Stimulated activated CD4-positive, alpha-beta T cell treated with anti-CD3 and anti-CD28 coated beads, Interleukin-2, amount 100 ng/mL, for 24 hours (primary cell): ENCODE measurements at regions not wholly inside any gene's neighbourhood (a gene's known extent, or its start where the extent isn't known, plus 50 kb on each side); places are given as distances from the start of the nearest gene placed in this dataset.

Experiments
- DNase-seq, 2 donors: peaks; one replicate each; pipeline ENCODE4 v3.0.0-alpha.2; 2020

DNA sequence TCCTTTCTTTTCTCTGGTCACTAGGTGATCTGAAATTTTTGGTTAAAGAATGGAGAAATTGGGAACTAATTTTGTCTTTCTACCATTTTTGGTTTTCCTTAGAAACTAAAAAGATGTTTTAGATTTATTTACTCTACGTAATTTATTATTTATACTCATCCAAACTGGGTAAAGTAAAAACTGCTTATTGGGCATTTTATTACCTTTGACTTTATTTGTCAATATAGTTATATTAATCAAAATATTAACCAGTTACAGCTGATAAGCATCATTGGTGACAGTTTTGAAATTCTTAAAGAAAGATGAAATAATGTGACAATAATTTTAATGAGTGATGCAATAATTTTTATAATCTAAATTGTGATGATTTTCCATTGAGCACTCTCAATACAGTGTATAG, 502.0 kb upstream of the RAG2 start:
- no peak for DNase-seq

DNA sequence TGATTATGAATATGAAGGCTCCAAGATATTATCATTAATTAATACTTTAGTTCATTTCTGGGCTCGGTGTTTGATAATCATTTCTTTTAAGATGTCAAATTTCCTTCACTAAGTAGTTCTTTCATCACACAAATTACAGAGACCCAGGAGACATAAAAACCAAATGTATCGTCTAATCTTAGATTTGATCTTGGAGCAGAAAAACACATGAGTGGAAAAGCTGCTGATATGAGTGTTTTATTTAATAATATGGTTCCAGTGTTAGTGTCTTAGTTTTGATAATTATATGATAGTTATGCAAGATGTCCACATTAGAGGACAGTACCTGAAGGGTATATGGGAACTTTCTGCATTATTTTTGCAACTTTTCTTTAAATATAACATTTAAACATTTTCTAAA, 494.5 kb upstream of the RAG2 start:
- DNase-seq: no peak

DNA sequence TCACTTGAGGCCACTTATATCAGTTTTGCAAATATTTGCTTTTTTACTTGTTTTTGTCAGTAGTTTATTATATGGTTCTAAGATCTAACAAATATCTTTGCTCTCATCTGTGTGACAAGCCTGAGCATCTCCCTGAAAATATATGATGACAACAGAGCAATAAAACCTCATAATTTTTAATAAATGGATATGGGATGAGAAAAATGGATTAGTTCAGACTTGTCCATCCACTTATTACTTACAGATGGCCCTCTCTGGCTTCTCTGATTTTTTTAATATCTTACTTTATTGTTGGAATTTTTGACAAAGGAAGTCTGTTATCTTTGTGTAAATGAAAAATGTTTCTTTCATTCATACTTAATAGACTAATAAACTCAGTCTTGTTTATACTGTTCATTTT, 491.4 kb upstream of the RAG2 start:
- no peak for DNase-seq

DNA sequence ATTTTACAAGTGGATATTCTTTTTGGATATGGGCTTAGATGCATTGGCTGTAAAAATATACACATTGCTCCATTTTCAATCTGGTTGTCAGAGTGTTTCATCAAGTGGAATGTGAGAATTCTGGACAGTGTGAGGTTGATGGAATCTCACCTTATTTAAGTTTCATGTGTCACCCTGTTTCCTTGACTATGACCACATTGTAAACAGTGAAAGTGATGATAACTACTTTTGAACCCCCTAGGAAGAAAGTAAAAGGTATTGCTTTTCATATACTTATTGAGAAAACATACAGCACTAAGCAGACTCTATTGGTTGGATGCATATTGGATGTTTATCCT, 490.5 kb upstream of the RAG2 start:
- no peak for DNase-seq

DNA sequence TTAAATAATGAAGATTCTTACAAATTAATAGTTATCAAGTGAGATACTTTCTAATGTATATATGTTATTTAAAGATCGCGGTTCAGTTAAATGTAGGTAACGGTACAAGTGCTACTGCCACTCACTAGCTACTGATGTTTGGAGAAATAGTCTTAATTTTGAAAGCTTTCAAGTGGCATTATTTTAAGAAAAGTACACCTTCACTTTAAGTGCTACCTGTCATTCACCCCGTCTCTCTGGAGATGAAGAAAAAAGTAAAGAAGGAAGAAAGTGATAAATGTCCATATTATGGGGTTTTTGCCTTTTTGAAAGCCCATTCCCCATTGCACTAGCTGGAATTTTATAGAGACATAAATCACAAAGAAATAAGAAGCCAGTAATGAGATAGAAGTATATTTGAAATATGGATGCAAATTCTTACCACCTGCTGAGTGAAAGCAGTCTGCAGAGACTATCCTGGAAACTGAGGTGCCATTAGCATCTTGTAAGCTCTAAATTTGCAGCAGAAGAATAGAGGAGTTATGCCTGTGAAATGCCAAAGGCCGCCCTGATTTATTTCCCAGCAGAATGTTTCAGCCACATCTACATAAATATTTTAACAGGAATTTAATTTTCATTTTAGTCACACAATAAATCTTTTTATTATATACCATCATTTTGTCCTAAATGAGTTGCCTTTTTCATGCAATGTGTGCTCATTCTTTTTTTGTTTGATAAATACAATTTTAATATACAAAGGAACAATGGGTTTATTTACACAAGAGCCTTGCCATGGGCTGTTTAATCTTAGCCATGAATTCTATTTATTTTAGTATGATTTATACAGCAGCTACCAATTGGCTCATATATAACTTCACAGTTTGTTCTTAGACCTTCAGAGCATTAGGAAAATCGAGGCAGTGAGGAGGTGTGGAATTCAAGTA, 489.9 kb upstream of the RAG2 start:
- DNase-seq: no peak

DNA sequence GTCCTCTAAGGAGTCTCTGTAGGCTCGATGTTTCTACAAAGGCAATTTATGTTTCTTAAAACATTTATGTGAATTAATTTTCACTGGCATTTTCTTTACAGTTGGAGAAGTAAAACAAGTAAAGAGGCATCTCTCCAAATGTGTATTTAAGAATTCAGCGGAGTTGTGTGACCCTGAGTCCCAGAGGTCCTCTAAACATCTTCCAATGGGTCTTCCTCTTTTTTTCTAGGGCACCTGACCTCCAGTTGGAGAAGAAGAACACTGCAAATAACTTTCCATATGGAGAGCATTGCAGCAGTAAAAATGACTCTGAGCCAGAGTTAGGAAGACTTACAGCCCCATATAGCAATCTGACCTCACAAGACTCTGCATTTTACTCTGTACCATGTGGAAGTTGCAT, 480.5 kb upstream of the RAG2 start:
- no peak for DNase-seq

DNA sequence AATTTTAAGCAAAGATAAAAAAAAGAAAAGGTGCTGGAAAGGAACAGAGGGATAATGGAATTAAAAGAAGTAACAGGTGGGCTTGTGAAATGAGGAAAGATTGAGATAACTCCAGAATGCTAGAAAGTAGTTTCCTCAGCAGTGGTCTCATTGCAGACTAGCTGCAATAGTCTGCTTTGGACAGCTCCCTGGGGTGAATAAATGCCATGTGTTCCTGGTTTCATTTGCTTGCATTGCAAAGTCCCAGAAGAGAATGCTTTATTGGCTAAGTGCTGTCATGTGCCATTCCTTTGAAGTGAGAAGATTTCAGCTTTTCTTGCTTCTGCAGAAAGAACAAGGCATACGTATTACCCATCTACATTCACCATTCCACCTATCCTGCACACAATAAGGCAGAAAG, 478.8 kb upstream of the RAG2 start:
- no peak for DNase-seq

DNA sequence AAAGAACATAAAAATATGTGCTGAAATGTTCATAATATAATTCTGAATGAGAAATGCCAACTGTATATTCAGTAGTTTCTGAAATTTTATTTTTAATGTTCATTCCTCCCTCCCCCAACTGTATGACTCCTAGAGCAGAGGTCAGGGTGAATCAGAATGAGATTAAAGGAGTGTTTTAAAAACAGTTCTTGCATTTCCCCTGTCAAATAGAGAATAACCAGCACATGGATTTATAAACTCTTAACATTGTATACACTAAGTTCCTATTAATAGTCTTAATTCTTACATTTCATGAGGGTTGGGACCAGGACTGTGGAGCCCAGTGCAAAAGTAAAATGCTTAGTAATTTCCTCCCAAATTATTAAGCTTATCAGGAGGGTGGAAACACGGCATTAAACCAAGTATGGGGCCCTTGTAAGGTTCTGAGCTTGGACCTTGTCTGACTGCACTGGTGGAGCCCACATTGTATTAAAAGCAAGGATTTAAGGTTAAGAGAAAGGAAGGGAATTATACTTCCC, 474.6 kb upstream of the RAG2 start:
- no peak for DNase-seq

DNA sequence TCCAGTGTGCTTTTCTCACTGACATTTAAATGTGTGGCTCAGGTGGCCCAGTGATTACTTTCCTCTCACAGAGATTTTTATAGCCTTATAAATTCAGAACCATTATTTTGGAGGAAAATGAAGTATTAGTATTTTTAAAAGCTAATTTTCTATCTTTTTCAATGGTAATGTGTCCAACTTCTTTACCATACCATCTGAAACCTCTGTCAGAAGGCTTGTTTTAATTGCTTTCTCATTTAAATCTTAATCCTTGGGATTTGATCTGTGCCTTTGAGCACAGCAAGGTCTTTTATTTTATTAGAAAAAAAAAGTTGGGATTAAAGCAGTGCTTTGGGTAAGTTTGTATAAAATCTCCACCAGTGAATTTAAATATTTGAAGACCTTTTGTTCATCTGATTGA, 452.3 kb upstream of the RAG2 start:
- no peak for DNase-seq

DNA sequence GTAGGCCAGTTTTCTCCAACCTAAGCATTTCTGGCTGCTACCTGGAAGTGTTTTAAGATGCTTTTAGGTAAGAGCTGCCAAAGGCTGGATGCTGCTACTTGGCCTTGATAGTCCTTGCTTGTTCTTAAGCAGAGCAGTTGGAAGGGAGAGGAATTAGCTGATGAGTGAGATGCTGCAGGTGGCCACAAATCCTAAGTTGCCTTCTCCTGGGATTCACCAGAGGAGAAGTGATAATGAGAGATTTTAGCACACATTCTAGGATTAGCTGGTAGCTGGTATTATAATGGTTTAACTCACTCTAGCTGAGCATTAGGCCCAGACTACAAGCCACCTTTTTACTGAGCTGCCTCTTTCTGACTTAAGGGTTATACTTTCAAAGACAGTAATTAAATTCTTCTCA, 442.9 kb upstream of the RAG2 start:
- no peak for DNase-seq

DNA sequence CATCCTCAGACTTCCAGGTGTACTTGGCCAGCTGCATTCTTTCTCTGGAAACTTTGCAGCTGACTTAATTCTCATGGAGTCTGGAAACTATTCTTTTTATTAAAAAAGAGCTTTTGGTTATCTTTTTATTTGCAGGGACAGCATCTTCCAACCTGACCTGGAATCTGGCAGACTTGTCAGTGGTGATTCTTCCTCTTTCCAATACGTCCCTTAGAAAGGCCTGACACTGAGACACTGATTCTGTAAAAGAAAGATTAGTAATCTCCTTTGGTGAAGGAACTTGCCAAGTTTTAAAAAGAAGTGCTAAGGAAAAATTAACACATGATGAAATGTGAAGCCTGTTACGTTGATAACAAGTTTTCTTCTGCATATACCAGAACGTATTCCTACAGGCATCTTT, 440.9 kb upstream of the RAG2 start:
- no peak for DNase-seq

DNA sequence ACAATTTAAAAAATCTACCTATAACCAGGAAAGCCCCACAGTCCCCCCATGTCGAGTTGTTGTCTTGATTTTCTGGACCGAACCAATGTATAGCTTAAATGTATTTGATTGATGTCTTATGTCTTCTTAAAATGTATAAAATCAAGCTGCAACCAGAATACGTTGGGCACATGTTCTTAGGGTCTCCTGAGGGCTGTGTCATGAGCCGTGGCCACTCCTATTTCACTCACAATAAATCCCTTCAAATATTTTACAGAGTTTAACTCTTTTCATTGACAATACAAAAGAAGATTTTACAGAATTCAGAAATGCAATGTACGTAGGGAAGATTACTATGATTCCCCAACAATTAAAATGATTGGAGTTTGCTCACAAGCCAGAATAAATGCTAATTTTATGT, 428.7 kb upstream of the RAG2 start:
- no peak for DNase-seq

DNA sequence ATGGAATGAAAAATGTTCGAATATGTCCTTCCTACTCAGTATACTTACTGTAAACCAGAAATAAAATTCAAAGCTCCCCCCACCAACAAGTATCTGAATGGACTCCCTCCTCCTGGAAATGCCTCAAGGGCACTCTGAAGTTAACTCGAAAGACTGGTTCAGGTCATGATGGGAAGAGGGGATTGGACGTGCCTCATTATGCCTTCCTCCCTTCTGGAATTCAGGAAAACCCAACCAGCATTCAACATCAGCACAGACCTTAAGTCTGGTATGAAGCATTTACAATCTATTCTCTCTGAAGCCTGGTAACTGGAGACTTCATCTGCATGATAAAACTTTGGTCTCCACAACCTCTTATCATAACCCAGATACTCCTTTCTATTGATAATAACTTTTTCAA, 428.3 kb upstream of the RAG2 start:
- no peak for DNase-seq

DNA sequence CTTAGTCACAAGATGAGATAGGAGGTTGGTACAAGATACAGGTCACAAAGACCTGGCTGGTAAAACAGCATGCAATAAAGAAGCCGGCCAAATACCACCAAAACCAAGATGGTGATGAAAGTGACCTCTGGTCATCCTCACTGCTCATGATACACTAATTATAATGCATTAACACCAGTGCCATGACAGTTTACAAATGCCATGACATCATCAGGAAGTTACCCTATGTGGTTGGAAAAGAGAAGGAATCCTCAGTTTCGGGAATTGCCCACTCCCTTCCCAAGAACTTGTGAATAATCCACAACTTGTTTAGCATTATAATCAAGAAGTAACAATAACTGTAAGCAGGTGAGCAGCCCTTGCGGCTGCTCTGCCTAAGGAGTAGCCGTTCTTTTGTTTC, 408.5 kb upstream of the RAG2 start:
- DNase-seq: no peak

DNA sequence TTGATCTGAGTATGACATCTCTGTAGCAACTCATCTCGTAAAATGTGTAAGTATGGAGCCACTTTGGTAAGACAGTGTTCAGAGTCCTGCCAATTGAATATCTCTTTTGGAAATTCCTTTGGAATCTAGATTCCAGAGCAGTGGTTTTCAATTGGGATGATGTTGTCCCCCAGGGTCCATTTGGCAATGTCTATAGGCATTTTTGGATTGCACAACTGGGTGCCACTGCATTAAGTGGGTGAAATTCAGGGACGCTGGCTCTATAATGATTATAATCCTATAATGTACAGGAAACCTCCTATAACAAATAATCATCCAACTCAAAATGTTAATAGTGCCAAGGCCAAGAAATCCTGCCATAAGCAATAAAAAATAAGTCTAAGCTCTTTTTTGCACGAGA, 404.8 kb upstream of the RAG2 start:
- no peak for DNase-seq

DNA sequence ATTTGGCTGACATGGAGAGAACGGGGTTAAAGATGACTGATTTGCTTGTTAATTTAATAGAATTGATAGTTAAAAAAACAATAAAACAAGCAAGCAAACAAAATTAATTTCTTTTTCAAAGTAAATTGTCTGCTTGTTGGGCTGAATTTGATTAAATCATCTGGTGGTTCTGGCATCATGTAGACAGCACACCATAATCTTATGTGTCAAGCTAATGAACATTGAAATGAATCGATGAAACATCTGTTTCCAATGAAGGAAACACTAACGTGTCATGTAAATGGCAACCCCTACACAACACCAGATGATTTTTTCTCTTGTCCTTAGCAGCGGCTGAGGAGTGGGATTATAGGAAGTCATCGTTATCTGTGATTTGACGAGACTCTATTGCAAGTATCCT, 399.6 kb upstream of the RAG2 start:
- DNase-seq: no peak

DNA sequence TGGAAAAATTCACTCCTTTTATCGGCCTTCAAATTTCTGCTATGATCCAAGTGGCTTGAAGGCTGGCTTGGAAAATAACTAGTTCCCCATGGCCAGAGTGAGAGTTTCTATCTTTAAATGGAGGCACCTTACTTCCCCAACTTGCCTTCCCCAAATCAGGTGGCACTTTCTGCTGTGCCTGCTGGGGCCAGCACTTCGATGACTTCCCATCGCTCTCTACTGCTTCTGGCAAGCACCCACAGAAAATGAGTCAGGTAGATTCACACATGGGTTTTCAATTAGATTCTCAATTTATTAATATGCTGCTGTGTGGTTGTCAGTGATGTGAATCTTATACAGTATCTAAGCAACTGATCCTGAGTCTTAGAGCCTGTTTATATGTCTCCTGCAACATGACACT, 398.8 kb upstream of the RAG2 start:
- DNase-seq: no peak

DNA sequence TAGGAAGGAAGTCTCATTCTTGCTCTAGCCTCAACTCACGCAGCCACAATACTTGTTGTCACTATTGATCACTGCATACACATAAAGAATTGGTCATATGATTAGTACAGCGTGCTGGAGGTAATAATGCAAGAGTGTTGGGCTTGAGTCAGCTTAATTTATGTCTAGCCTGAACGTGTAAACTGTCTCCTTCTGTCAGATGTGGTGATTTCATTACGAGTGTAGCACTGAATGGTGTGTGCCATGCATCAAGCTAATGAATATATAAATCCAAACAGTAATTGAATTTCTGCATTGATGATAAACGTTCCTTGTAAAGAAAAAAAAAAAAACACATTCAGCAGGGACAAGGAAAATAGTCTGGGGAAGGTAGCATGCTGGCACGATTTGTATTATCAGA, 396.2 kb upstream of the RAG2 start:
- DNase-seq: no peak

DNA sequence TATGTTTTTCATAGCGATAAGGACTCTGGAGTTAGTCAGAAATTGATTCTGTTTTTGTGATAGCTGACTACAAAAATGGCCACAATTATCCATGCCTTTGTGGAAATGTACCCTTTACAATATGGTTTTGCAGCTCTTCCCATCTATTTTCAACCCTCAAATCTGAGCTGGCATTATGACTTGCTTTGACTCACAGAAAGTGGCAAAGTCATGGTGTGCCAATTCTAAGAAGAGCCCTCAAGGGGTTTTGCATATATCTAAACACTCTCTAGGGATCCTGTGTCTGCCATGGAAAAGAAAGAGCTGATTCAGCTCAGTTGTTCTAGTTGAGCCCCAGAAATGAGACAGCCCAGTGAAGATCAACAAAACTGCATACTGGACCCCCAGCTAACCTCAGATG, 390.5 kb upstream of the RAG2 start:
- DNase-seq: no peak

DNA sequence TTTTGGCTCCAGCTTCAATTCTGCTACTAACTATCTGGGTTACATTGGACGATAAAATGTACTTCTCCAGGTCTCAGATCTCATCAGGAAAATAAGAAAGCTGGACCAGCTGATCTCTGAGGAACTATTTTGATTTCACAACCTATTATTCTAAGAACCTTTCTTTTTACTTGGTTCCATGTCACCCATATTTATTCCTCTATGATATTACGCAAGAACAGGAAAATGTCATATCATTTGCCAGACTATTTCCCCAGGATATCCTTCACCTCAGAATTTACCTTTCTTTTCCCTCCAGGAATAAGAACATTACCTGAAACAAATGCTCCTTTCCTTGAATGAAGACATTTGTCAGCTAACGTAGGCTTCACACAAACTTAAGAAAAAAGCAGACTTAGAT, 387.5 kb upstream of the RAG2 start:
- no peak for DNase-seq

DNA sequence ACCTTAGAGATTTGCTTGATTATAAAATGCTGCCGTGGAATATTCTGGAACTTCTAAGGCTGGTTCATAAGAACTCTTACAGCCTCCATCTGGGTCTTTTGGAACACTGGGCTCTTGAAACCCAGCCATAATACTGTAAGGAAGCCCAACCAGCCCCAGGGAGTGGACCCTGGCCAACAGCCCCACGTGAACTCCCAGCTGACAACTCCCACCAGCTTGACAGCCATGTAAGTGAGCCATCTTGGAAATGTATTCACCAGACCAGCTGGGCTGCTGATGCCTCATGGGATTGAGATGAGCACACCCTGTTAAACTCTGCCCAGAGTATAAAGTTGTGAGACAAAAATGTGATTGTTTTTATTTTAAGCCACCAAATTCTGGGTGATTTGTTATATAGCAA, 378.7 kb upstream of the RAG2 start:
- no peak for DNase-seq

DNA sequence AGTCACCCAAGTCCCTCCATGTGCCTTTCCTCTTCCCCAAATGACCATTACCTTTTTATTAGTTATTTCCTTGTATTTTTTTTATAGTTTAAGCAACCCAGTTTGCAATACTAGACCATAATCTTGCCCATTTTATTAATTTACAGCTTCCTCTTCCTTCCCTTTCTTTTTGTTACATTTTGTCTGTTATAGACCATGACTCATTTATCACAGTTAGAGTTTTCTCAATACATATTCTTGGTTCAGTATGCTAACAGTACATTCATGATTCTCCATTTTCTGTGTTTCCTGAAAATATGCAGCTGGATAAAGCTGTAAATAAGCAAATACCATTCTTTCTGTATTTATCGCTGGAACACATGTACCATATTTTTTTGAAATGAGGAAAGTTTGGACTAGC, 376.7 kb upstream of the RAG2 start:
- DNase-seq: no peak

DNA sequence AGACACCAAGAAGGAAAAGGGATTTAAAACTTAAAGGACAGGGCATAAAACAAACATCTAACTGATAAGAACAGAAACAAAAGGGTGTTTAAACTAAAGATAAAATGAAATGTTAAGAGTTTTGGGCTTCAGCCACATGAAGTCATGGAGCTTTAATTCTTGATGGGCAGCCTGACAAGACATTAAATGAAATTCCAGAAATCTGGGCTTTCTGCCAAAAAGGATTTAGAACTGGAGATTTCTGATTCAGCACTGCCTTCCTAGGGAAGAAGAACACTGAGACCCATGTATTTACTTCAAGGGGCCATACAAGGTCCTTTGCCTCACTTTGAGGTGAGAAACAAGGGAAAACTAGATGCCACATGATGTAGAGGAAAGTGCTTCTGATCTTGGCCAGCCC, 355.9 kb upstream of the RAG2 start:
- DNase-seq: no peak

DNA sequence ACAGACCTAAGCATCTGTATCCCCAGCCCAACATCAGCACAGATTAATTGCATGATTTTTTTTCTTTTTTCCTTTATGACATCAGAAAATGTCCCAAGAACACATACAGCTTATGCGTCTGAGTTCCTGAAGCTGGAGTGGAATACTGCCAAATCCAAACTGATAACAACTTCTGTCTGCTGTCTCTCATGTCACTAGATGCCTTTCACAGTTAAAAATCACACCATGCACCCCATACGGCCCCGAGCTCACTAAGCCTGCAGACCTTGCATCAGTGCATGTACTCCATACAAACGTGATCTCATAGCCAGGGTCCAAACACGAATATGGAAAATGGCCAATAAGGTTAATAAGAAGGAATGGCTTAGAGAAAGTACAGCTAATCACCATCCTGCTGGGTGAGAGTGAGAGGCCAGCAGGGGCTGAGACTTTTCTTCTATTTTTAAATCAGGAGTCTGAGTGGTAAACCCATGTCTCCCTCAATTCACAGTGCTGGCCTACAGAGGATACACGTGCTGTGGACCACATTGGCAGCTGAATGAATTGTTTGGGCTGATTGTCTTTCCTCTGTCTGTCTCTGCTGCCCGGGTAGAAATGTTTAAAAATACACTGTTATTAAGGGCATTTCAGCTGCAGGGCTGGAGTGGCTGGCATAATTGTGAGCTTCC, 350.6 kb upstream of the RAG2 start:
- no peak for DNase-seq

DNA sequence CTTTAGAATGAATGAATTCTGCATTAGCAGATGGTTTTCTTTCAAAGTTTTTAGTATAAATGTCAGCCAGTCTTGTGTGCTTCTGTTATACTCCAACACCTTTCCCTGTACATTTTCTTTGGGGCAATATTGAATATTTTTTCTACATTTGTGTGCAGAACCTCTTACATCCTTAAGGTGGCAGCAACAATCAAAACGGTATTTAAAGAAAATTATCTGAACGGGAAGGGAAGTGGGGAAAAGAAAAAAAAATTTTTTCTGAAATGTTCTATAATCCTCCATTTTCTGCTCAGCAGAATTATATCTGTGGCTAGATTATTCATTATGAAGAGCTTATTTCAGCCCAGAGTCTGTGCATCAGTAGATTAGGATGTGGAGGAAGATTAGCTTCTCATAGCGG, 347.3 kb upstream of the RAG2 start:
- no peak for DNase-seq
